Glomerular visceral epithelial cell (primary cell): ENCODE measurements at regions not wholly inside any gene's neighbourhood (a gene's known extent, or its start where the extent isn't known, plus 50 kb on each side); places are given as distances from the start of the nearest gene placed in this dataset.

ENCODE experiments used
- DNase-seq: peaks from one replicate; pipeline ENCODE4 v3.0.0-alpha.2; 2016; ENCODE audit errors: extremely low spot score

DNA sequence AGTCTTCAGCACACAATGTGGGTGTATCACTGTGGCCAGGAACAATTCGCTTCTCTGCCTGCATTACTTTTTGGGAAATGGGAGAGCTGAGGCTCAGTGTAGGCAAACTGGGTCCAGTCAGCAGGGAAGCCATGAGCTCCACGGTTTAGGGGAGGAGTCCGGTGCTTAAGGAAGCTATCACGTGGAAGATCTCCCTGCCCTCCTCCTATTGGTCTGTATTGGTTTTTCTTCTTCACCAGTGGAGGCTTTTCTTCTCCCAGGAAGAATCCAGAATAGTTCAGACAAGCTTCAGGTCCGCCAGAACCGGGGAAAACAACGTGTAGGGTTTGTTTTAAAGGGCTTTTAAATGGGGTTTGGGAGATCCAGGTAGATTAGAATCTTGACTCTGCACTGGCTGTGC, 156.2 kb upstream of the CAMK1G start:
- no peak for DNase-seq

DNA sequence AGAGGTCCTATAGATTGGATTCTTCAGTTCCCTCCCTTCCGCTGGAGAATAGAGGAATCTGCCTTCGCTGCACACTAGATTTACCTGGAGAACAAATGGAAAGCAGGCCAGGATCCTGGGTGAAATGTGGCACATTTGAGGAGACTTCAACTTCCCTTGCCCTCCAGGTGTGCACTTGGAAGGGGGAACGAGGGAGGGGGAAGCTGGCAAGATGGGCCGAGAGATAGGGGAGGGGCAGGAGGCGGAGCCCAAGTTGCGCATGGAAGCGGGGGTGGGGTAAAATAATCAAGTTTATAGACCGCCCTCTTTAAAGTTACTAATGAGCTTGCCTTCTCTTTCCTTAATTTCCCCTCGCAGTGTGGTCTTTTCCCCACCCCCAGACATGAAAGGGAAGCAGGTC, 155.7 kb upstream of the CAMK1G start:
- DNase-seq, result no peak

DNA sequence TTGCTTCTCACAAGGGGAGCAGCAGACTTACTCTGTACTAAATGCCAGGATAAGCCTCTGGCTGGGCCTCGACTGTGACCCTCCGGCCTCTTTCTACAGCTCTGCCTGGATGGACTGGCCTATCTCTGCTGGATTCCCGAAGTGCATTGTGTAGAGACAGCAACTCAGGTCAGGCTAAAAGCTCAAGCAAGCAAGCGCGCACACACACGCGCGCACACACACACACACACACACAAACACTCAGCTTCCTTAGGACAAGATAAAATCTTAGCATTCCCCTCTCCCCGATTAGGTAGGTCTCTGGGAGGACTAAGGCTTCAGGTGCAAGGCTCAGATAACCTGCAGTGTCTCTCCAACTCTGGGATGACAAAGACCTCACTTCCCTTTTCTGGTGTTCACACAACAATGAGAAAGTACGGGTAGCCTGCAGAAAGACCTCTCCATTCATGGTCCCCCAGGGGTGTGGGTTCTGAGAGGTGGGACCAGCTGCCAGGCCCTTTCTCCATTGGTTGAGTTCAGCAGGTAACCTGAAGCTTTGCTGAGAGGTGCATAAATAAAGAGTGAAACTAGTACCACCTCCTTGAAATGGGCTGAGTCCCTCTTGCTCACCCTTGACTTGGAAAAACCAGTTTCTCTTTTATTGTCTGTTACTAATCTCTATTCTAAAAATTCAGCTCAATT, 155.1 kb upstream of the CAMK1G start:
- no peak for DNase-seq

DNA sequence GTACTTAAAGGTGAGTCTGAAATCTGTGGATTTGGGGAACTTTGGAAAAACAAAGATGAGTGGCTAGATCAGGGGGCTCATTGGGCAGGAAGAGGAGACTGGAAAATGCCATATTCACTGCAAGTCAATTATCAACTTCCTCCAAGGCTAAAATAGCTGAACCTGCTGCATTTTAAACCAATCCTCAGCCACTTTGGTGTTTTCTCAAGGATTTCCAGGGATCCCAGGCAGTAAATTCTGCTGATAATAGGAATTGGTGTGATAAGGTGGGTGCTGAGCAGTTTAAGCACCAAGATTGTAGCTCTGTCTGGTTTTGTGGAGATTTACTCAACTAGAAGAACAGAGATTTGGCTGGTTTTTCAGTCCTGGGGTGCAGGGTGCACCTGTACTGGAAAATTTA, 153.9 kb upstream of the CAMK1G start:
- no peak for DNase-seq

DNA sequence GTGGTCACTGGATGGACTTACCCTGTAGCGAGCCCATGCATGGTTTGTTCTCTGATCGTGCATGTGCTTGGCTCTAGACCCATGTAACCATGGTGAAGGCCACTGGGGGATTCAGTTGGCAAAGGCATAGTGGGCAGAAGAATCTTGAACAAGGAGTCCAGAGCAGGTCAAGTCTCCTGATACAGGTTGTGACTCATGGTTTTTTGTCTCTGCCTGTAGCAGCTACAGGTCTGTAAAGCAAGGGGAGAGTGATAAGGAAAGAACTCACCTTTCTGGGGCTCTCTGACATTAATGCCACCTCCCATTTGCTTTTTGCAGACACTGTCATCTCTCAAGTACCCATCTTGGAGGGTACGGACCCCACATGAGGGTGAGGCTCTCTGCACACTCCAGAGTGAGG, 153.4 kb upstream of the CAMK1G start:
- DNase-seq, result no peak

DNA sequence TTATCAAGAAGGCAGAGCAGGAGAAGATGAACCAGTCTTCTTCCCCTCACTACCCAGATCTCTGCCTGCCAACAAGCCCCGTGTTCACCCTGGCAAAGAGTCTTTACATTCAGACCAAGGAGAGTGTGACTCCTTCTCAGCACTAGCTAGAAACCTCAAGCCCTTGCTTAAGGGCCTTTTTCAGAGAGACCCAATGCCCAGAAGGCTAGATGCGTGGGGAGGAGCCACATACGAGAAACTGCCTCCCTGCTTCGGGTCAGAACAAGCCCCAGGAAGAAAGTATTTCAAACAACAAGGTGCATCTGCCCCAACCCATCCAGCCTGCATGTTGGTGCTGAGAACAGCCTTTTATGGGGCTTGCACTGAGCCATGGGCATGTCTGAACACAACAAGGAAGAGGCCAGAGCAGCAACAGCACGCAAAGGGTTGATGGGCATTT, 152.7 kb upstream of the CAMK1G start:
- DNase-seq, result no peak

DNA sequence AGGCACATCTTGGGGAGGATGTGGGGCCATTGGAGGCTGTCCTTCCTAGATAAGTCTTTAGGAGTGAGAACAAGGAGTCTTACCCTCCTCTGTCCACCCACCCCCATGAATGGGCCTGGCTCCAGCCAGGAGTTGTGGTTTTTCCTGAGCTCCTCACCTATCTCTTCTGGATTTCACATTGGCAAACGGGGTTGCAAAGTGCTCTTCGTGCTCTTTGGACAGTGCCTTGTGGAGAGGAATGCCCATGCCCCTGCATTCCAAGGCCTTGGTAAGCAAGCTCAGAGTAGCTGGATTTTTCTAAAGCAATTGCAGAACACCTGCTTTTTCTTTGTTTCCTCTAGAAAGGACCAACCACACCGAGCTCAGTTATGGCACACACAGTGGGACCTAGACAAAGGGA, 152.1 kb upstream of the CAMK1G start:
- no peak for DNase-seq

DNA sequence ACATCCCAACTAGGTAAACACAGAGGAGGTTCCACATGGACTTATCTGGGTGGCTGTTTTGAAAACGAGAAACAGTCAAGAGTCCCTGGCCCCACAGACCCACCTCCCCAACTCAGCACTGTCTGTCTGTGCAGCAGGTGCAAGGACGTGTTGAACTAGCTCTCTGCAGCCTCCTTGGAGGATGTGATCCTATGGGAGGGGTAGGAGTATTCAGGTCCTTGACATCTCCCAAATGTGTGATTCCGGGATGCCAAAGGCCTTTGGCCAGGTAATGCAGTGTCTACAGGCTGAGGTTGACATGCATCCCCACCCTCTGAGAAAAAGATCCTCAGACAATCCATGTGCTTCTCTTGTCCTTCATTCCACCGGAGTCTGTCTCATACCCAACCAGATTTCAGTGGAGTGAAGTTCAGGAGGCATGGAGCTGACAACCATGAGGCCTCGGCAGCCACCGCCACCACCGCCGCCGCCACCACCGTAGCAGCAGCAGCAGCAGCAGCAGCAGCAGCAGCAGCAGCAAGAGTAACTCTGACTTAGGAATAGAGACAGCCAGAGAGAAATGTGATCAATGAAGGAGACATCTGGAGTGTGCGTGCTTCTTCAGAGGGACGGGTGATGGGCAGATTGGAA, 151.6 kb upstream of the CAMK1G start:
- no peak for DNase-seq

DNA sequence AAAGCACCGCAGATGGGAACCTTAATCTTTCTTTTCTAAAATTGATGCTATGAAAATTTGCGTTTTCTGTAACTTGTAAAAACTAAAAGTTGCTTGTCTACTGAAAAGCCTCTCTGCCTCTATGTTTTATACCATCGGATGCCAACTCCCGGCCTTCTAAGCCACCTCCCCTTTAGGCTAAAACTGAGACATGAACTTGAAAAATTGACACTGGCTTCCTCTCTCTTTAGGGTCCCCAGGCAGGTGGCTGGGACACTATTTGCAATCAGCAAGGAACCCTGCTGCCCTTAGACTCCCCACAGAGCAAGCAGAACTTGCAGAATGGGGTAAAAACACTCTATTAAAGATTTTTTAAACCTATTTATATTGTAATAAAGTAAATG, 151.1 kb upstream of the CAMK1G start:
- DNase-seq, result no peak

DNA sequence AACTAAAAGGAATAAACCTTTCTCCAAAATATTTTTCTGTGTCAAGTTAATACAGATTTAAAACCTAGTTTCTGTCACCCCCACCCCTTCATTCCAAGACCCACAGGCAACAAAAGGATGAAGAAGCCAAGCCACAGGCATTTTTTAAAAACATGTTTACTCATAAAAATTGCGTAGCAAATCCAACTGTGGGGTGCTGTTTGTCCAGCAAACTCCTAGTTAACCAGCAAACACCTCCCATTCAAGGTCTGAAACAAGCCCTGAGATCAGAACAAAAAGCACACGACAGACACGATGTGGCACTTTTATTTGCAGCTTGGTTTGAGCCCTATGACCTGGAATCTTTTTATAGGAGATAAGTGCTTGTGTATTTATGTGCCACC, 149.9 kb upstream of the CAMK1G start:
- DNase-seq, result no peak

DNA sequence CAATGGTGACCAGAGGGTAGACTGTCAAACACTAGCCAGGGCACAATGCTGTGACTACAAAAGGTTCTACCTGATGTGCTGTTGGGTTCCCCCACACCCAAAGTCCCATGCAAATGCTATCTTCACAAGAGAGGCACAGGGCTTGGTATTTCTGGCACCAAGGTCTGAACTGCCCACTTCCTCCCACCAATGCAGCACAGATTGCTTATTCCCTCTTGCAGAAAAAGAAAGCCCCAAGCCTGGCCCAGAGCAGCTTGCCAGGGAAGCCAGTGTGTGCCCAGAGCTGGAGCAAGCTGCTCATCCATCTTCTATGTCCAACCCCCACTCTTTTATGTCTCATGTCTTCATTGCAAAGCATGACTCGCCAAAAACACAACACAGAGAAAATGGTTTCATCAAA, 149.4 kb upstream of the CAMK1G start:
- peak; percentile 47 for DNase-seq

DNA sequence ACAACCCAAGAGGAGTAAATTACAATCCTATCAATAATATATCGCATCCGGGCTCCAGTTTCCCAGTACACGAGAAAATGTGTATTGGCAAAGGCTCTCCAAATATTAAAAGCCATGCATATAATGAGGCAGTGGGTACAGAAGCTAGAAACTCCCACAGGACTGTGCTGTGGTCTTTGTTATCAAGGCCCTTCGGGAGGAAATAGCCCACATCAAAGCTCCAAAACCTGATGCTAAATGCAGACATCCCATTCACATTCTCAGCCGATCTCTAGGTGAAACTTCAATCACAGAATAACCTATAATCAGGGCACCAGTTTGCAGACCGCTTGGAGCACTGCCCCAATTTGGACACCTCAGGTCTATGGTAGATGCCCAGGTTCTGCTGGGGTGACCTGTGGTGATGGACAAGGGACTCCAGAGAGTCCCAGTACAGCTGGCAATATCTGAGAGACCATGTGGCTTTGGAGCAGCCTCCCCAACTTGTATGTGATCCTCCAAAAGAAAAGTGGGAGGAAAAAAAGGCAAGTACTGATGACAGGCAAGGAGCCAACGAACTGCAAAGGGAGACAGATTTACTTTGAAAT, 148.8 kb upstream of the CAMK1G start:
- DNase-seq, result no peak

DNA sequence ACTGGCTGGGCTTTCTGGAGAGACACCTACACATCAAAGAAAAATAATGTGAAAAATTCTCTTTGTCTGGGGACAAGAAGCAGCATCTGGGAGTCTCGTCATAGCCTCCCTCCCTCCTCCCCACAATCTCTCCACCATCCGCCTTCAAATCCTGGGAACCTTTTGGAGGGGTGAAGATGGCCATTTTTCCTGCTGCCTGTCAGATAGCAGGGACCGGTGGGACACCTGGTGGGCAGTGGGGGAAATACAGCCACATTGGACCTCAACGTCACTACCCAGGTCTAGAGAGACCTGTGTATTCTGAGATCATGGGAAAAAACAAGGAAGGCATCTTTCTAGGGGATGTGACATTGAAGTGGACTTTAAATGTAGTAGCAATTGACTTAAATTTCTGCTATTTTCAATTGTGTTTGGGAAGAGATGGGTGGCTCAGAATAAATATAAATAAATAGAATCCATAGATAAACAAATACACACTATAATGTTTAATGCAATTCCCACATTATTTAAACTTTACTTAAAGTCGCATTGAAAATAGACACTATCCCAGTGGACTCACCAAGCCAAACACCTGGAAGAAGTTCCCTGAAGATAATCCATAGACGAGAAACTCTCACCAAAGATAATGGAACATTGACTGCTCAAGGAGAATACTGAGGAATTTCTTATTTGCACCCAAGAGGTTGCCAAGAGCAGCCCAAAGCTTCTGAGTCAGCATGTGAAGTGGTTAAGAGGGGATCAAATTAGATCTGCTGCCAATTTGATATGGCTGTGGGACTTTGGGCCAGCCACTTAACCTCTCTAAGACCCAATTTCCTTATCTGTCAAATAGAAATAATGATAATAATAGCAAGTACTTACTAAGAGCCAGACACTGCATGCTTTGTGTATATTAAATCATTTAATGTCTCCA, 147.6 kb upstream of the CAMK1G start:
- DNase-seq, result peak; percentile 92

DNA sequence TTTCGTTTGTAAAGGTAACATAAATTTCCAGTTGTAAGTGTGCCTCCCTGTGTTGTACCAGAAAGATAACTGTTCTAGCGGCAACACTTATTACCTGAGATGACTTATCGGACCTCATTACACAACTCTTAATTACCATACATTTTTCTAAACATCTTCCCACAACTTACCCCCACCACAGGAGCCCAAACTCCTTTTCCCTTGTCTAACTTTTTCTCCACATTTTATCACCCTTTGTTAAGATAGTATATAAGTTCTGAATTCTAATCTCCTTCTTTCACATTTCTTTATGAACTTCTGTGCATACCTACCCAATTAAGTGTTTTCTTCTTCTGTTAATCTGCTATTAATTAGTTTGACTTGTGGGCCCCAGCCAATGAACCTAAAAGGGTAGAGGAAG, 143.7 kb upstream of the CAMK1G start:
- DNase-seq, result no peak

DNA sequence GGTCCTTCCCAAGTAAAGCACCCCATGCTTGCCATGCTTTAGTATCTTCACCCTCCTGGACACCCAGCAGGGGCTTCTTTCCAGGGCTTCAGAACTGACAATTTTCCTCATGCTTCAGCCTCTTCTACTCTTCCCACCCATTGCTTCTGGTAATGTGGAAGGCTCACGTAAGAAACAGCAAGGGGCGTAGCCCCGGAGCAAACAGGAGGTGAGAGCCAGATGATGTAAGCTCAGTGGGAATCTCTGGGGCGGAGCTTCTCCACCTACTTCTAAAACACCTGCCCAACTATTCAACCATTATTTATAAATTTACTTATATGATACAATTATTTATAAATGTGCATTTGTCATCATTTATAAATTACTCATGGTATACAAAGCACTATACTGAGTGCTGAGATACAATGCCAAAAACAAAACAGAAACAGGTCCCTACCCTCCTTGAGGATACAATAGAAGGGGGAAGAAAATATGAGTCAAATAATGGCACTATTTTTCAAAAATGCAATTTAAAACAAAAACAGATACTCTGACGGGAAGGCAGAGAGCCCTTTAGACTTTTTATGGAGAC, 140.1 kb upstream of the CAMK1G start:
- DNase-seq, result no peak

DNA sequence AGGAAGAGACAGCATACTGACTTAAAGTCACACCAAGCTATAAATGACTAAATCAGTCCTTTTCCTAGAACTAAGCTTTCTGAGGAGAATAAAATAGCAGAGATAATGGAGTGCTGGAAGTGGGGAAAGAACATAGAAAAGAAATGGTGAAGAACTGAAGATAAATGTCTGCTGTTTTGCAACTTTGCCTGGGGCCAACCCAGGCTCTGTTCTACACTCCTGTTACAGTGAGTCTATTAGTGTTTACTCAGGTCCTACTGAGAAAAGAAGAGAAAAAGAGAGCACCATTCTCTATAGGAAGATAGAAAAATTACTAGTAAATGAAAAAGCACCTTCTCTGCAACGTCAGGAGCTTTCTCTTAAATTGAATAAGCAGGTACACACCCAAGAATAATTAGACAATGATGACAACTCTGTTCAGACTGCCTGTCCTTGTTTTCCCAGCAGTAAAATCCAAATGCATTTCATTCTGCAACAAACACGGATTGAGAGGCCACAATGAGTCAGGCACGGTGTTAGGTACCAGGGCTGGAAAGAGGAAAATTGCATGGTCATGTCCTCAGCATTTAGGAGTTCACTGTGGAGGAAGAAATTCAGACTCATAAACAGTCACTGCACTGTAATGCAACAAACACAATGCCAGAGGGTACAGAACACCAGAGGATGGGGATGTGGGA, 139.4 kb upstream of the CAMK1G start:
- no peak for DNase-seq

DNA sequence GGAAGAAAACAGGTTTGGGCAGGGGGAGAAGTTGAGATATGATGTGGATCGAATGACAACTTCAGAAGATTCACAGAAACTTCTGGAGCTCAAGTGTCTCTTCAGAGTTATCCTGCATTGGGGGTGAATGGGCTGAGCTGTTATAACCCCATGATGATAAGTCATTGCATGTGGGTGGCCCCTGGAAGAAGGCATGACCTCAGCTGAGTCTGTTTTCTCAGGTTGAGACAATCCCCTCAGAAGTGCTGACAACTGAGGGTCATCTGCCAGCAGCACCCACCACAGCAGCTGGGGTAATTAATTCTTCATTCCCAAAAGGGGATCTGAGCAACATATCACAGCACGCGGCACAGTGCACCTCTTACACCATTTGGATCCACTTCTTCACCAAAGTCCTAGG, 138.6 kb upstream of the CAMK1G start:
- DNase-seq, result no peak

DNA sequence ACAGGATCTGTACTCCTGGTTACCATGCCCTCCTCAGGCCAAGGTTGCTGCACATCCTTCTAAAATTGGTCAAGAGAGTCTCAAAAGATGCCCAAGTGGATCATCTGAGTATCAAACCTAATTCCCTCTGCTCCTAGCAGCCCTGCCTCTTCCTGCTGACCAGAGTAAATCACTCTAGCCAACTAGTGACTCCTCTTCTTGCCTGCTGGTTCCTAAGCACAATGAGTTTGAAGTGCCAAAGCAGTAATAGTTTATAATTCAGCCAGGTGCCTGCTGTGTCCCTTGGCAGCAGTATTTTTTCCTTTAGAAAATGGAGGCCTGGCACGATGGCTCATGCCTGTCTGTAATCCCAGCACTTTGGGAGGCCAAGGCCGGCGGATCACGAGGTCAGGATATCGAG, 137.9 kb upstream of the CAMK1G start:
- no peak for DNase-seq

DNA sequence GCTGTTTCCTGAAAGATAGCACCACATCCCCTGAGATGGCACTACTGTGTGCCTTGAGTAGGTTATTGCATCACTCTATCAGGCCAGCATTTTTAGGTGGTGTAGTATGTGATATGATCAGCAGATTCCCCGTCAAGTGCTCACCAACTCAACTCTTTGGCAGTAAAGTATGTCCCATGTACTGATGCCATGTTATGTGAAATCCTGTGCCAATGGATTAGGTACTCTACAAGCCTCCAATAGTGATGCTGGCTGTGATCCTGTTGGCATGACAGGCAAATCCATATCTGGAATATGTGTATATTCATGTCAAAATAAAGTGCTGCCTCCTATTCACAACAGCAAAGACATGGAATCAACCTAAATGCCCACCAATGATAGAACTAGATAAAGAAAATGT, 137.2 kb upstream of the CAMK1G start:
- DNase-seq, result no peak

DNA sequence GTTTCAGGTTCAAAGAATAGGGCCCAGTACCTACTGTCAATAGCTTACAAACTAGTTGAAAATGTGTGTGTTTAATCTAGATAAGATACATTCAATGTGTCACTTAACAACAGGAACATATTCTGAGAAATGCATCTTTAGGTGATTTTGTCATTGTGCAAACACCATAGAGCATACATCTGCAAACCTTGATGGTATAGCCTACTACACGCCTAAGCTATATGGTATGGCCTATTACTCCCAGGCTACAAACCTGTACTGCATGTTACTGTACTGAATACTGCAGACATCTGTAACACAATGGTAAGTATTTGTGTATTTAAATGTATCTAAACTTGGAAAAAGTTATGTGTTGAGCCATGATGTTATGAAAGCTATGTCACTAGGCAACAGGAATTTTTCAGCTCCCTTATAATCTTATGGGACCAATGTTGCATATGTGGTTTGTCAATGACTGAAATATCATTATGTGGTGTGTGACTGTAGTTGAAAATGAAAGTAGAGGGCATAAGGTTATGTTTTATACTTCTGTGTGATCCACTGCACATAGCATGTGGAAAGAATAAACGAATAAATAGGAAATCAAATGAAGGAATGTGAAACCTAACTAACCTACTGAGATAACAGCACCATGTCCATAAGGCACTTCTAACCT, 129.0 kb upstream of the CAMK1G start:
- DNase-seq, result peak; percentile 21

DNA sequence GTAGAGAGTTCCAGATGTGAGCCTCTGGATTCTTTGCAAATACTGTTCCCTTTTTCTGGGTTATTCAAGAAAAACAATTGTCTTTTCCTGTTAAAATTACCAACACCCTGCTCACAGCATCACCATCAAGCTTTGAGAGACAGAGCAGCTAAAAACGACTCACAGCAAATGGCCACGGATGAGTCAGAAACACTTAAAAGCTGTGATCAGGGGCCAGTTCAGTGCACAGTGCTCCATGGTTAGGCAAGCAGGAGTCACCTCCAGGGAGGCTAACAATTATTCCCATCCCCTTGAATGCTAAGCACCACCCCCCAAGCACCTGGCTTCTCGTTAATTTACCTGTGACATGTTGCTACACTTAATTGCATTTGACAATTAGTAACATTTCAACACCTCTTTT, 128.4 kb upstream of the CAMK1G start:
- DNase-seq, result peak; percentile 49
